Hepatocyte (in vitro differentiated cells): ENCODE measurements at regions not wholly inside any gene's neighbourhood (a gene's known extent, or its start where the extent isn't known, plus 50 kb on each side); places are given as distances from the start of the nearest gene placed in this dataset.
A peak's percentile ranks its signal among the peaks of the same experiment; 100 is the strongest.

ENCODE experiments used
- DNase-seq: peaks from one replicate; pipeline ENCODE4 v3.0.0-alpha.2; 2016; ENCODE audit warnings: low spot score
- H2AFZ ChIP-seq: fragments of 200-600 bp; sonication (generic); 2 replicates; pipeline ENCODE4 v1.6.0; 2016; ENCODE audit warnings: antibody characterized with exemption, mild to moderate bottlenecking
- H3K27ac ChIP-seq: fragments of 200-600 bp; sonication (generic); 2 replicates; pipeline ENCODE4 v1.5.1; 2016; ENCODE audit warnings: mild to moderate bottlenecking
- H3K27me3 ChIP-seq: fragments of 200-600 bp; sonication (generic); 2 replicates; pipeline ENCODE4 v1.6.1; 2016
- H3K36me3 ChIP-seq: fragments of 200-600 bp; sonication (generic); replicated peaks from 2 replicates; pipeline ENCODE4 v1.5.1; 2016; ENCODE audit warnings: low read depth; ENCODE audit not compliant: insufficient read depth
- H3K4me1 ChIP-seq: fragments of 200-600 bp; sonication (generic); 2 replicates; pipeline ENCODE4 v1.5.1; 2016; ENCODE audit warnings: mild to moderate bottlenecking, moderate library complexity; ENCODE audit not compliant: insufficient read depth
- H3K4me2 ChIP-seq: fragments of 200-600 bp; sonication (generic); 2 replicates; pipeline ENCODE4 v1.6.0; 2016
- H3K4me3 ChIP-seq: fragments of 200-600 bp; sonication (generic); 2 replicates; pipeline ENCODE4 v1.5.1; 2016; ENCODE audit warnings: mild to moderate bottlenecking
- H3K79me2 ChIP-seq: fragments of 200-600 bp; sonication (generic); 2 replicates; pipeline ENCODE4 v1.6.0; 2017; ENCODE audit warnings: mild to moderate bottlenecking
- H3K9me2 ChIP-seq: fragments of 200-600 bp; sonication (generic); replicated peaks from 2 replicates; pipeline ENCODE4 v1.6.0; 2017; ENCODE audit warnings: mild to moderate bottlenecking; ENCODE audit not compliant: insufficient read depth
- H3K9me3 ChIP-seq: fragments of 200-600 bp; sonication (generic); 2 replicates; pipeline ENCODE4 v1.5.1; 2016; ENCODE audit warnings: low read depth, mild to moderate bottlenecking
- H4K20me1 ChIP-seq: fragments of 200-600 bp; sonication (generic); 2 replicates; pipeline ENCODE4 v1.6.0; 2016; ENCODE audit warnings: mild to moderate bottlenecking; ENCODE audit not compliant: insufficient read depth, poor library complexity, severe bottlenecking
- CTCF ChIP-seq: fragments of 200-600 bp; sonication (generic); IDR thresholded peaks from 2 replicates; pipeline ENCODE4 v1.5.1; 2016; ENCODE audit warnings: antibody characterized with exemption, mild to moderate bottlenecking; ENCODE audit not compliant: poor library complexity
- EZH2 ChIP-seq: fragments of 200-600 bp; sonication (generic); IDR thresholded peaks from 2 replicates; pipeline ENCODE4 v1.6.1; 2016; ENCODE audit warnings: antibody characterized with exemption, mild to moderate bottlenecking, borderline replicate concordance
- EZH2phosphoT487 ChIP-seq: fragments of 200-600 bp; sonication (generic); IDR thresholded peaks from one replicate; pipeline ENCODE4 v1.6.1; 2018; ENCODE audit warnings: antibody characterized with exemption, mild to moderate bottlenecking, low read depth, moderate library complexity; ENCODE audit not compliant: unreplicated experiment, severe bottlenecking
- WGBS: methylation state at CpG from one replicate; pipeline ENCODE4 v1.1.6; 2016; ENCODE audit warnings: low lambda C conversion rate; ENCODE audit errors: missing lambda C conversion rate; 5-methylcytosine and 5-hydroxymethylcytosine counted together

DNA sequence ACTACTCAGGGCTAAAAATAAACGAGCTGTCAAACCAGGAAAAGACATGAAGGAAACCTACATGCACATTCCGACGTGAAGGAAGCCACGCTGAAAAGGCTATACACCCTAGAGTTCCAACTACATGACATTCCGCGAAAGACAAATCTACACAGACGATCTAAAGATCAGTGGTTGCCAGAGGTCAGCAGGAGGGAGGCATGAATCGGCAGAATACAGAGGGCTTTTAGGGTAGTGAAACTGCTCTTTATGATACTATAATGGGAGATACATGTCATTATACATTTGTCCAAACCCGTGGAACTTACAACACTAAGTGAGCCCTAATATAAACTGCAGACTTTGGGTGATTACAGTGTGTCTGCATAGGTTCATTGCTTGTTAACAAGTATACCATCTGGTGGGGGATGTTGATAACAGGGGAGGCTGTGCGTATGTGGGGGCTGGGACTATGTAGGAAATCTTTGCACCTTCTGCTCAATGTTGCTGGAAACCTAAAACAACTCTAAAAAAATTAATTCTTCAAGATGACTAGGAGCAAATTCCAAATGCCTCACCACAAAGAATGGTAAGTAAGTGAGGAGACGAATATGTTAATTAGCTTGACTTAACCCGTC, 132.2 kb upstream of the CDH4 start:
- H3K27me3 ChIP-seq, result peaks cover 5% of the 10 kb centered on the region
- H4K20me1 ChIP-seq, result no peaks in the 10 kb centered on the region
- no peak overlapping the region for H3K4me3 ChIP-seq
- WGBS, result 63% methylated on average over 12 of the region's 12 CpGs
- no peaks in the 10 kb centered on the region for H3K36me3 ChIP-seq
- H3K79me2 ChIP-seq, result no peaks in the 10 kb centered on the region
- no peak overlapping the region for H3K27ac ChIP-seq
- no peak overlapping the region for H3K4me2 ChIP-seq
- TF ChIP-seq CTCF (no peak), EZH2phosphoT487 (no peak), EZH2 (no peak)
- H3K9me2 ChIP-seq, result no peaks in the 10 kb centered on the region
- no peaks in the 10 kb centered on the region for H3K9me3 ChIP-seq
- no peak overlapping the region for H2AFZ ChIP-seq
- DNase-seq, result no peak
- H3K4me1 ChIP-seq, result no peaks in the 10 kb centered on the region

- no peaks in the 10 kb centered on the region for H3K27me3 ChIP-seq
- no peaks in the 10 kb centered on the region for H3K36me3 ChIP-seq
- no peaks in the 10 kb centered on the region for H4K20me1 ChIP-seq
- no peak overlapping the region for H2AFZ ChIP-seq
- DNase-seq, result peak; percentile 84
- WGBS, result 42% methylated on average over 17 of the region's 17 CpGs
- TF ChIP-seq EZH2, result no peak
- peak; percentile 65 for TF ChIP-seq CTCF
- no peak for TF ChIP-seq EZH2phosphoT487
- no peaks in the 10 kb centered on the region for H3K4me1 ChIP-seq
- H3K4me2 ChIP-seq, result no peak overlapping the region
- H3K9me2 ChIP-seq, result no peaks in the 10 kb centered on the region
- no peak overlapping the region for H3K4me3 ChIP-seq
- no peaks in the 10 kb centered on the region for H3K79me2 ChIP-seq
- H3K9me3 ChIP-seq, result no peaks in the 10 kb centered on the region
- H3K27ac ChIP-seq, result no peak overlapping the region
These were observed 131.2 kb upstream of the CDH4 start for GRCh38 chr20:61120595-61121515.

DNA sequence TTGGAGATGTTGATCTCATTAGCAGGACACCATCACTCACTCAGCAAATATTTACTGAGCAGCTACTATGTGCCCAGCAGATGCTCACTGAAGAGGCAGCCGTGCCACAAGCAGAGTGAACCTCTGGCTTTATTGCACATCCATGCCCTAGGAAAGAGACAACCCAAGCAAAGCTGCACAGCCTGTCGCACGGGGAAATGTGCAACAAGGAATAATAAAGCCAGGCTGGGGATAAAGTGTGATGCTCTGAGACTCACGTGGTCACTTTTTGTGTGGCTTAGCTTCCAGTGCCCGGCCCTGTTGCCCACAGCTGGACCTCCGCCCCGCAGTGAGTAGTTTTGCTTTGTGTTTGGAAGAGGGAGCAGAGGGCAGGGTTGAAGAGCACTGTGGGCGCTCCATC, 130.4 kb upstream of the CDH4 start:
- WGBS, result 94% methylated on average over 8 of the region's 8 CpGs
- Histone ChIP-seq H3K4me1 (no peaks in the 10 kb centered on the region), H3K4me2 (no peak overlapping the region), H4K20me1 (no peaks in the 10 kb centered on the region), H3K27ac (no peak overlapping the region), H3K27me3 (no peaks in the 10 kb centered on the region), H3K9me3 (no peaks in the 10 kb centered on the region), H3K4me3 (no peak overlapping the region), H2AFZ (no peak overlapping the region), H3K79me2 (no peaks in the 10 kb centered on the region), H3K36me3 (no peaks in the 10 kb centered on the region), H3K9me2 (no peaks in the 10 kb centered on the region)
- no peak for TF ChIP-seq CTCF
- no peak for TF ChIP-seq EZH2phosphoT487
- no peak for TF ChIP-seq EZH2
- DNase-seq, result no peak
